H9 (cell line): ENCODE measurements at regions not wholly inside any gene's neighbourhood (a gene's known extent, or its start where the extent isn't known, plus 50 kb on each side); places are given as distances from the start of the nearest gene placed in this dataset.
A peak's percentile ranks its signal among the peaks of the same experiment; 100 is the strongest.

ENCODE experiments used
- DNase-seq: peaks from one replicate; pipeline ENCODE4 v3.0.0-alpha.2; 2017
- H2AFZ ChIP-seq: one replicate; pipeline ENCODE4 v1.6.1; 2013; ENCODE audit warnings: mild to moderate bottlenecking, low read length, control low read depth, moderate library complexity
- H2AK5ac ChIP-seq: 2 replicates; pipeline ENCODE4 v1.6.1; 2013; ENCODE audit warnings: low read length, control low read depth, mixed read lengths; ENCODE audit not compliant: insufficient read length
- H2BK120ac ChIP-seq: one replicate; pipeline ENCODE4 v1.6.1; 2013; ENCODE audit warnings: low read depth, mild to moderate bottlenecking, low read length, control low read depth, inconsistent platforms; ENCODE audit not compliant: poor library complexity, severe bottlenecking
- H2BK12ac ChIP-seq: 2 replicates; pipeline ENCODE4 v1.6.1; 2013; ENCODE audit warnings: low read length, control low read depth, mixed read lengths, low read depth; ENCODE audit not compliant: insufficient read length
- H2BK15ac ChIP-seq: 2 replicates; pipeline ENCODE4 v1.6.1; 2013; ENCODE audit warnings: low read depth, low read length, control low read depth
- H2BK20ac ChIP-seq: one replicate; pipeline ENCODE4 v1.6.1; 2013; ENCODE audit warnings: low read depth, mild to moderate bottlenecking, low read length, control low read depth, inconsistent platforms; ENCODE audit not compliant: poor library complexity, severe bottlenecking
- H2BK5ac ChIP-seq: 2 replicates; pipeline ENCODE4 v1.6.1; 2013; ENCODE audit warnings: low read length, control low read depth, mixed read lengths; ENCODE audit not compliant: insufficient read length
- H3K14ac ChIP-seq: 2 replicates; pipeline ENCODE4 v1.6.1; 2013; ENCODE audit warnings: low read length, control low read depth; ENCODE audit not compliant: insufficient read depth
- H3K18ac ChIP-seq: 2 replicates; pipeline ENCODE4 v1.6.1; 2013; ENCODE audit warnings: low read depth, mild to moderate bottlenecking, mixed read lengths, low read length, control low read depth; ENCODE audit not compliant: insufficient read length
- H3K23ac ChIP-seq: 2 replicates; pipeline ENCODE4 v1.6.1; 2013; ENCODE audit warnings: low read length, control low read depth, mixed read lengths, low read depth; ENCODE audit not compliant: insufficient read length
- H3K23me2 ChIP-seq: 2 replicates; pipeline ENCODE4 v1.6.1; 2013; ENCODE audit warnings: low read depth, mild to moderate bottlenecking, mixed read lengths, low read length, control low read depth; ENCODE audit not compliant: insufficient read length, poor library complexity, severe bottlenecking
- H3K27ac ChIP-seq: 2 replicates; pipeline ENCODE4 v1.5.1; 2013; ENCODE audit warnings: low read length, control low read depth, mixed read lengths, low read depth; ENCODE audit not compliant: insufficient read length
- H3K27me3 ChIP-seq: 2 replicates; pipeline ENCODE4 v1.6.1; 2013; ENCODE audit warnings: low read length, control low read depth, inconsistent platforms; ENCODE audit not compliant: insufficient read depth
- H3K4ac ChIP-seq: 2 replicates; pipeline ENCODE4 v1.6.1; 2013; ENCODE audit warnings: low read depth, mild to moderate bottlenecking, control low read depth, inconsistent platforms, low read length, moderate library complexity
- H3K4me1 ChIP-seq: 2 replicates; pipeline ENCODE4 v1.6.1; 2013; ENCODE audit warnings: low read length, control low read depth, inconsistent platforms; ENCODE audit not compliant: insufficient read depth
- H3K4me2 ChIP-seq: 2 replicates; pipeline ENCODE4 v1.6.1; 2013; ENCODE audit warnings: low read length, control low read depth, mixed read lengths; ENCODE audit not compliant: insufficient read length, insufficient read depth
- H3K56ac ChIP-seq: 2 replicates; pipeline ENCODE4 v1.6.1; 2013; ENCODE audit warnings: low read depth, mild to moderate bottlenecking, mixed read lengths, low read length, control low read depth; ENCODE audit not compliant: insufficient read length
- H3K79me1 ChIP-seq: 2 replicates; pipeline ENCODE4 v1.6.1; 2013; ENCODE audit warnings: low read depth, mild to moderate bottlenecking, moderate library complexity, low read length, control low read depth, inconsistent platforms; ENCODE audit not compliant: insufficient read depth, poor library complexity, severe bottlenecking
- H3K79me2 ChIP-seq: 2 replicates; pipeline ENCODE4 v1.6.1; 2013; ENCODE audit warnings: low read length, control low read depth, inconsistent platforms; ENCODE audit not compliant: insufficient read depth
- H3K9ac ChIP-seq: 2 replicates; pipeline ENCODE4 v1.6.1; 2013; ENCODE audit warnings: low read length, control low read depth, mixed read lengths; ENCODE audit not compliant: insufficient read length; ENCODE audit errors: extremely low read depth
- H3K9me3 ChIP-seq: one replicate; pipeline ENCODE4 v1.6.1; 2013; ENCODE audit warnings: low read depth, low read length, inconsistent platforms; ENCODE audit not compliant: control insufficient read depth
- H3T11ph ChIP-seq: one replicate; pipeline ENCODE4 v1.6.1; 2013; ENCODE audit warnings: mild to moderate bottlenecking, low read length, control low read depth, inconsistent platforms
- H4K20me1 ChIP-seq: one replicate; pipeline ENCODE4 v1.6.1; 2013; ENCODE audit not compliant: control insufficient read depth, insufficient read length, insufficient read depth
- H4K5ac ChIP-seq: 2 replicates; pipeline ENCODE4 v1.6.1; 2013; ENCODE audit warnings: low read depth, mild to moderate bottlenecking, mixed read lengths, low read length, control low read depth; ENCODE audit not compliant: insufficient read length
- H4K8ac ChIP-seq: replicated peaks from 2 replicates; pipeline ENCODE4 v1.6.1; 2013; ENCODE audit warnings: low read length, control low read depth, mixed read lengths, low read depth; ENCODE audit not compliant: insufficient read length
- H4K91ac ChIP-seq: 2 replicates; pipeline ENCODE4 v1.6.1; 2013; ENCODE audit warnings: low read depth, mild to moderate bottlenecking, moderate library complexity, mixed read lengths, low read length, control low read depth; ENCODE audit not compliant: insufficient read length
- H3K27ac Mint-ChIP-seq, 3 experiments: 2 replicates in 2 of 3; 3 replicates in 1 of 3; pipeline ENCODE4 v1.8.0; 2020 to 2021; ENCODE audit warnings: mixed read lengths in 3 of 3, mild to moderate bottlenecking in 1 of 3, moderate library complexity in 1 of 3
- H3K27me3 Mint-ChIP-seq: 2 replicates; pipeline ENCODE4 v1.8.0; 2021; ENCODE audit warnings: low read depth, mild to moderate bottlenecking, moderate library complexity, mixed read lengths
- H3K36me3 Mint-ChIP-seq, 3 experiments: 2 replicates in 2 of 3; 3 replicates in 1 of 3; pipeline ENCODE4 v1.8.0; 2020 to 2021; ENCODE audit warnings: low read depth in 3 of 3, mixed read lengths in 3 of 3; ENCODE audit not compliant: insufficient read depth in 1 of 3
- H3K4me1 Mint-ChIP-seq, 2 experiments: 2 replicates each; pipeline ENCODE4 v1.8.0; 2020; ENCODE audit warnings: mixed read lengths in 2 of 2
- H3K4me3 Mint-ChIP-seq, 2 experiments: 2 replicates in 1 of 2; 3 replicates in 1 of 2; pipeline ENCODE4 v1.8.0; 2020 to 2021; ENCODE audit warnings: mild to moderate bottlenecking in 2 of 2, mixed read lengths in 2 of 2, moderate library complexity in 1 of 2
- H3K9me3 Mint-ChIP-seq, 2 experiments: 2 replicates in 1 of 2; 3 replicates in 1 of 2; pipeline ENCODE4 v1.8.0; 2020; ENCODE audit warnings: mild to moderate bottlenecking in 2 of 2, mixed read lengths in 2 of 2, moderate library complexity in 1 of 2
- CTCF ChIP-seq: fragments of 200-600 bp; sonication (generic); conservative IDR thresholded peaks from 3 replicates; pipeline ENCODE4 v1.8.0; 2021; ENCODE audit warnings: antibody characterized with exemption, mild to moderate bottlenecking
- WGBS: extraction: QIAGEN DNeasy Blood & Tissue Kit; methylation state at CpG from one replicate; pipeline ENCODE4 v1.1.7; 2013; ENCODE audit warnings: missing lambda C conversion rate, low lambda C conversion rate, mixed read lengths; ENCODE audit not compliant: insufficient read length; ENCODE audit errors: extremely low coverage; 5-methylcytosine and 5-hydroxymethylcytosine counted together

GRCh38 chr5:163993126-163993525 is 487.7 kb downstream of the MAT2B start:
- Histone ChIP-seq H2AK5ac (no peak overlapping the region), H3K14ac (no peak overlapping the region), H3K9ac (no peak overlapping the region), H3K23me2 (no peaks in the 10 kb centered on the region), H3K4ac (no peak overlapping the region), H2BK15ac (no peak overlapping the region), H4K20me1 (no peaks in the 10 kb centered on the region), H3K56ac (no peak overlapping the region), H3K23ac (no peak overlapping the region), H3T11ph (no peak overlapping the region), H4K8ac (no peak overlapping the region), H4K5ac (no peak overlapping the region), H3K79me2 (no peaks in the 10 kb centered on the region), H3K79me1 (no peaks in the 10 kb centered on the region), H3K4me1 (no peaks in the 10 kb centered on the region), H2BK5ac (no peak overlapping the region), H4K91ac (no peak overlapping the region), H2BK120ac (no peak overlapping the region), H3K27ac (no peak overlapping the region), H2AFZ (no peak overlapping the region), H2BK20ac (no peak overlapping the region), H3K18ac (no peak overlapping the region), H3K4me2 (no peak overlapping the region), H3K27me3 (no peaks in the 10 kb centered on the region), H3K9me3 (no peaks in the 10 kb centered on the region), H2BK12ac (no peak overlapping the region)
- no peak for TF ChIP-seq CTCF
- Mint-ChIP-seq H3K4me3 (no peak overlapping the region), H3K27ac (peak overlapping the region in 1 of 3 experiments; percentile 87; a peak in 1 of 7 replicates), H3K9me3 (peaks cover 2 to 6% of the 10 kb centered on the region in 2 experiments; a peak in 3 of 5 replicates), H3K4me1 (no peaks in the 10 kb centered on the region), H3K27me3 (no peaks in the 10 kb centered on the region), H3K36me3 (peaks cover 0 to 3% (median 0%) of the 10 kb centered on the region in 3 experiments; a peak in 1 of 7 replicates)
- WGBS, result no CpG with 5 or more reads among the region's 6 CpGs
- DNase-seq, result no peak
